Neural cell (in vitro differentiated cells): ENCODE measurements at regions not wholly inside any gene's neighbourhood (a gene's known extent, or its start where the extent isn't known, plus 50 kb on each side); places are given as distances from the start of the nearest gene placed in this dataset.

ENCODE experiments used
- H2AFZ ChIP-seq: fragments of 200-600, 300-800 bp; sonication (generic), shearing (Covaris generic); 2 replicates; pipeline ENCODE4 v1.6.0; 2014; ENCODE audit warnings: low read depth, mild to moderate bottlenecking, antibody characterized with exemption, low read length, moderate library complexity
- H3F3A ChIP-seq: fragments of 200-600 bp; shearing (Covaris generic); 2 replicates; pipeline ENCODE4 v1.6.1; 2016; ENCODE audit warnings: mild to moderate bottlenecking, moderate library complexity, mixed read lengths, antibody characterized with exemption, low read length; ENCODE audit not compliant: insufficient read depth, poor library complexity, severe bottlenecking
- H3K27ac ChIP-seq: fragments of 200-600, 300-800 bp; sonication (generic), shearing (Covaris generic); 2 replicates; pipeline ENCODE4 v1.5.1; 2014; ENCODE audit warnings: mild to moderate bottlenecking, low read length, moderate library complexity
- H3K27me3 ChIP-seq: fragments of 300-800, 200-600 bp; sonication (generic), shearing (Covaris generic); 2 replicates; pipeline ENCODE4 v1.6.0; 2014; ENCODE audit warnings: mild to moderate bottlenecking, low read depth, low read length, moderate library complexity; ENCODE audit not compliant: insufficient read depth
- H3K36me3 ChIP-seq: fragments of 300-800, 200-600 bp; sonication (generic), shearing (Covaris generic); 2 replicates; pipeline ENCODE4 v1.5.1; 2014; ENCODE audit warnings: mild to moderate bottlenecking, antibody characterized with exemption, low read length, moderate library complexity; ENCODE audit not compliant: insufficient read depth
- H3K4me2 ChIP-seq: fragments of 300-800, 200-600 bp; sonication (generic), shearing (Covaris generic); 2 replicates; pipeline ENCODE4 v1.6.0; 2014; ENCODE audit warnings: mild to moderate bottlenecking, low read length
- H3K4me3 ChIP-seq: fragments of 300-800, 200-600 bp; sonication (generic), shearing (Covaris generic); 2 replicates; pipeline ENCODE4 v1.5.1; 2014; ENCODE audit warnings: mild to moderate bottlenecking, low read length, moderate library complexity
- H3K79me2 ChIP-seq: fragments of 200-600 bp; shearing (Covaris generic); replicated peaks from 2 replicates; pipeline ENCODE4 v1.6.0; 2014; ENCODE audit warnings: mild to moderate bottlenecking, low read length, moderate library complexity; ENCODE audit not compliant: insufficient read depth
- H3K9ac ChIP-seq: fragments of 300-800, 200-600 bp; sonication (generic), shearing (Covaris generic); 2 replicates; pipeline ENCODE4 v1.6.1; 2016; ENCODE audit warnings: mild to moderate bottlenecking, low read length, mixed read lengths
- H3K9me2 ChIP-seq: fragments of 200-600 bp; shearing (Covaris generic); 2 replicates; pipeline ENCODE4 v1.6.1; 2016; ENCODE audit warnings: mild to moderate bottlenecking, low read length, mixed read lengths; ENCODE audit not compliant: insufficient read depth
- H3K9me3 ChIP-seq: fragments of 200-600, 300-800 bp; sonication (generic), shearing (Covaris generic); 2 replicates; pipeline ENCODE4 v1.6.1; 2016; ENCODE audit warnings: mild to moderate bottlenecking, mixed run types, low read length, moderate library complexity, mixed read lengths
- H4K20me1 ChIP-seq: fragments of 200-600 bp; shearing (Covaris generic); 2 replicates; pipeline ENCODE4 v1.6.1; 2016; ENCODE audit warnings: mild to moderate bottlenecking, mixed run types; ENCODE audit not compliant: insufficient read depth
- CTCF ChIP-seq: fragments of 450-650 bp; IDR thresholded peaks from 2 replicates; pipeline ENCODE4 v1.5.1; 2014; ENCODE audit warnings: antibody characterized with exemption, mild to moderate bottlenecking, moderate library complexity; ENCODE audit not compliant: poor library complexity, severe bottlenecking
- EP300 ChIP-seq: fragments of 450-650 bp; conservative IDR thresholded peaks from 2 replicates; pipeline ENCODE4 v1.6.1; 2014; ENCODE audit warnings: antibody characterized with exemption, mild to moderate bottlenecking, moderate library complexity; ENCODE audit not compliant: poor library complexity, severe bottlenecking
- EZH2 ChIP-seq: fragments of 200-600, 300-800 bp; shearing (Covaris generic), sonication (generic); IDR thresholded peaks from 2 replicates; pipeline ENCODE4 v1.6.1; 2014; ENCODE audit warnings: antibody characterized with exemption, low read length, borderline replicate concordance, mild to moderate bottlenecking; ENCODE audit not compliant: insufficient read depth, poor library complexity, severe bottlenecking
- MXI1 ChIP-seq: fragments of 450-650 bp; conservative IDR thresholded peaks from 2 replicates; pipeline ENCODE4 v1.6.1; 2014; ENCODE audit warnings: antibody characterized with exemption, mild to moderate bottlenecking; ENCODE audit not compliant: poor library complexity, severe bottlenecking
- POLR2AphosphoS5 ChIP-seq: IDR thresholded peaks from 2 replicates; pipeline ENCODE4 v1.6.1; 2012
- RAD21 ChIP-seq: fragments of 450-650 bp; conservative IDR thresholded peaks from 2 replicates; pipeline ENCODE4 v1.6.1; 2014; ENCODE audit warnings: antibody characterized with exemption, mild to moderate bottlenecking, moderate library complexity
- REST ChIP-seq: IDR thresholded peaks from 2 replicates; pipeline ENCODE4 v1.6.1; 2012; ENCODE audit warnings: borderline replicate concordance
- SMC3 ChIP-seq: fragments of 450-650 bp; conservative IDR thresholded peaks from 2 replicates; pipeline ENCODE4 v1.6.1; 2014; ENCODE audit warnings: antibody characterized with exemption, mild to moderate bottlenecking, moderate library complexity; ENCODE audit not compliant: poor library complexity
- TAF1 ChIP-seq: IDR thresholded peaks from 2 replicates; pipeline ENCODE4 v1.6.1; 2012; ENCODE audit warnings: low read depth

GRCh38 chr1:240020871-240021270, 70.8 kb upstream of the FMN2 start:
- Histone ChIP-seq H2AFZ (no peak overlapping the region), H3K79me2 (no peaks in the 10 kb centered on the region), H3K4me3 (no peak overlapping the region), H3K27me3 (no peaks in the 10 kb centered on the region), H3K27ac (no peak overlapping the region), H3K9me2 (no peaks in the 10 kb centered on the region), H3K9ac (no peak overlapping the region), H3F3A (no peaks in the 10 kb centered on the region), H3K36me3 (no peaks in the 10 kb centered on the region), H3K9me3 (peaks cover 4% of the 10 kb centered on the region), H4K20me1 (no peaks in the 10 kb centered on the region), H3K4me2 (no peak overlapping the region)
- TF ChIP-seq TAF1 (no peak), MXI1 (no peak), RAD21 (no peak), CTCF (no peak), EP300 (no peak), POLR2AphosphoS5 (no peak), EZH2 (no peak), SMC3 (no peak), REST (no peak)

- H3K79me2 ChIP-seq, result no peaks in the 10 kb centered on the region
- no peak overlapping the region for H2AFZ ChIP-seq
- no peaks in the 10 kb centered on the region for H3K27me3 ChIP-seq
- H4K20me1 ChIP-seq, result no peaks in the 10 kb centered on the region
- no peaks in the 10 kb centered on the region for H3F3A ChIP-seq
- H3K27ac ChIP-seq, result no peak overlapping the region
- no peaks in the 10 kb centered on the region for H3K9me2 ChIP-seq
- TF ChIP-seq RAD21, result no peak
- no peak for TF ChIP-seq SMC3
- TF ChIP-seq REST, result no peak
- TF ChIP-seq EP300, result no peak
- no peak for TF ChIP-seq POLR2AphosphoS5
- no peak for TF ChIP-seq CTCF
- TF ChIP-seq MXI1, result no peak
- TF ChIP-seq TAF1, result no peak
- TF ChIP-seq EZH2, result no peak
- H3K9me3 ChIP-seq, result peaks cover 4% of the 10 kb centered on the region
- no peak overlapping the region for H3K9ac ChIP-seq
- no peaks in the 10 kb centered on the region for H3K36me3 ChIP-seq
- no peak overlapping the region for H3K4me3 ChIP-seq
- no peak overlapping the region for H3K4me2 ChIP-seq
Observed at GRCh38 chr1:240021709-240022108, 70.0 kb upstream of the FMN2 start.
